EH (cell line): ENCODE measurements at regions not wholly inside any gene's neighbourhood (a gene's known extent, or its start where the extent isn't known, plus 50 kb on each side); places are given as distances from the start of the nearest gene placed in this dataset.
A peak's percentile ranks its signal among the peaks of the same experiment; 100 is the strongest.
"Not testable (repeated sequence)": the region's sequence is repeated elsewhere in the genome, so short reads cannot be mapped to it uniquely, and the experiment has no call there.

Source experiments
- DNase-seq: peaks from one replicate; pipeline ENCODE4 v3.0.0-alpha.2; 2015; ENCODE audit warnings: low read depth

DNA sequence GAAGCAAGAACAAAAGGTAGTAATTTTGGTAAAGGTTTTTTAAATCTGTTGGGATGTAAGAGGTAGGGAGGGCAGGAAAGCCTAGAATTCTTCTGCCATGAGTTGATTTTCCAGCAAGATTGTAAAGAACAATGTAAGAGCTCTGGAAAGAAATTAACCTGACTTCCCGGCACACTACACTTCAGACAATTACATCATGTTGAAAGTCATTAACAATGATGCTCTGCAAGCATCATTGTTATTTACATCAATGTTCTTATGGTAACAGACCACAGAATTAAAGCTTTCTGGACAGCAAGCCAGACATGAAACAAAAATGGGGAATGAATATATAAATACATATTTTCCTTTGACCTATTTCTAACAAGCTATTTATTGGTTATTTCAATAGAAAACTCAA lies 342.2 kb downstream of the CEP170 start:
- DNase-seq = not testable (repeated sequence)

DNA sequence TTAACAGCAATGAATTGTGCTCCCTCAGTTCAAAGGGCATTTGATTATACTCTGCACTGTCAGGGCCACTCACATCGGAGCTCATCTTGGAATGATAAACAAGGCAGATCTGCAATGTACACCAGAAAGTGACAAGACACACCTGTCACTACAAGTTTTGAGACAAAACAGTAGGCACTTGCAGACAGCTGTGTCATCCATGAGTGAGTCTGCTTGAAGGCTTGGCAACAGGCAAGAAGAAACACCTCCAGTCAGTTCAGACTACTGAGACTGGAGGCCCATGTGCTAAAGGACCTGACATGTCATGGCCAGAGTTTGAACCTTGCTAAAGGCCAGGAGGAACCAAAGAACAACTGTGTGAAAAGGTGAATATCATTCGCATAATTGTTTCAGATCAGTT lies 354.5 kb downstream of the CEP170 start:
- DNase-seq = not testable (repeated sequence)

DNA sequence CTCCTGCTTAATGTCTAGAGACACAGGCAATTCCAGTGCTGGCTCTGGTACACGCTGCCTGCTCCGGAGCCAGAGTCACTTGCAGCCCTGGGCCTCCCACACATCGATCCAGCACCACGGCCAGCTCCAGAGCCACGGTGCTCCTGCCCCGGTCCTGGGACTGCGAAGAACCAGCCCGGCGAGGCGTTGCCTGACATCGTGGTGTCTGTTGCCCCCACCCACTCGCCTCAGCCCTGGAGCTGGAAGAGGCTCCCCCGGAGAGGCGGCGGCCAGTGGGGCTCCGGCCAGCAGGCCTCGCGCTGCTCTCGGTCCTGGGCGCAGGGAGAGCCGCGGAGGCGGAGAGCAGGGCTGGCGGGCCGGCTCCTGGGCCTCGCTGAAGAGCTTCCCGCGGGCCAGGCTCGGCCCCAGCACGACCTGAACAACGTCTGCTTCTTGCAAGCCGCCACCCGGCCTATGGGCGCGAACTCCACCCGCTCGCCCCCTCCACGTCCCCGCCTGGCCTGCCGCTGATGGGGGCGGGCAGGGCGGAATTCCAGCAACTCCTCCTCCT lies 364.8 kb downstream of the CEP170 start:
- DNase-seq = no peak

DNA sequence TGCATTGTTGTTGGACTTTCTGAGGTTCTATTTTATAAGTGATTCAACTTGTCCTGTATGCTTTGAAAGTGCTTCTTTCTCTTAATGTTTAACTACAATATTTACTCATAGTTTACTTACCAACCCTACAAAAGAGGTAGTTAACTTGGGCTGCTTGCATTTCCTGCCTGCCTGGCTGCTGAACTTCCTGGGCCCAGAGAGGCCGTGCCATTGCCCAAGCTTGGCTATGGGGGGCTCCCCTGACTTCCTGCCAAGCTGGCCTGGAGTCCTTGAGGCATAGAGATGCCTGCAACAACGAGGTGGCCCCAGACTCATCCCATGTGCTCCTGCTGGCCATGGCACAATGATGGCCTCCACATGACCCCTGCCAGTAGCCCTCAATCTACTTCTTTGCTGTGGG lies 361.6 kb upstream of the PLD5 start:
- DNase-seq = no peak

DNA sequence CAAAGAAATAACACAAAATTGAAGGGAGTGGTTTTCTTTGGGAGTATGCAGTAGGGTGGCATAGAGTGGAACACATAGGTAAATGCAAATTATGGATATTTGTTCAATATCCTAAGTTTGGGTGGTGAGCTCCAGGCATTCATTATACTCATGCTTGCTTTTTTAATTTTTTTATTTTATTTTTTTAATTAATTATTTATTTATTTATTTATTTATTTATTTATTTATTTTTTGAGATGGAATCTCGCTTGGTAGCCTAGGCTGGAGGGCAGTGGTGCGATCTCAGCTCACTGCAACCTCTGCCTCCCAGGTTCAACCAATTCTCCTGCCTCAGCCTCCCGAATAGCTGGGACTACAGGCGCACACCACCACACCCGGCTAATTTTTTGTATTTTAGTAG lies 355.5 kb upstream of the PLD5 start:
- DNase-seq = not testable (repeated sequence)

DNA sequence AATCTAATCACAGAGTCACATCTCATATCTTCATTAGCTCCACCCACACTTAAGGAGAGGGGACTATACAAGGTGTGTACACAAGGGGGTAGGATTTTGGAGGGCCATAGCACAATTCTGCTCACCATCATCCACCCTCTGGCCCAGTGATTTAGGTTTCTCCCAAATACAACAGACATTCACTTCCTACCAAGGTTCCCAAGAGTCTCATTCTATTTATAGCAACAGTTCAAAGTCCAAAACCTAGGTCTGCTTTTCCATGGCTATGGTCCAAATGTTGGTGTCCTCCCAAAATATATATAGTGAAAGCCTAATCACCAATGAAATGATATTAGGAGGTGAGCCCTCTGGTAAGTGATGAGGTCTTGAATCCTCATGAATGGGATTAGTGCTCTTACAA lies 353.2 kb upstream of the PLD5 start:
- no peak for DNase-seq

DNA sequence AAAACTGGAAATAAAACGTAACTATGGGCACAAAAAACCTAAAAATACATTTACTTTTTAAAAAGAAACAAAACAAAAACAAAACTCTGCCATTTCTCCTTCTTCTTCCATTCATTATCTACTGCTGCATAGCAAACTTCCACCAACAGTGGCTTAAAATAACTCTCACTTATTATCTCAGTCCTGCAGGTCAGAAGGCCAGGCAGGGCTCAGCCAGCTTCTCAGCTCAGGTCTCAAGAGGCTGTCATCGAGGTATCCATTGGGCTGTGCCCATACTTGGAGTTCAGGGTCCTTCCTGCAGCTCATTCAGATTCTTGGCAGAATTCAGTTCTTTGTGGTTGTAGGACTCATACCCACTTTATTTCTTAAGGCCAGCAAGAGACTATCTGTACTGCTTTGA lies 352.7 kb upstream of the PLD5 start:
- DNase-seq = no peak

DNA sequence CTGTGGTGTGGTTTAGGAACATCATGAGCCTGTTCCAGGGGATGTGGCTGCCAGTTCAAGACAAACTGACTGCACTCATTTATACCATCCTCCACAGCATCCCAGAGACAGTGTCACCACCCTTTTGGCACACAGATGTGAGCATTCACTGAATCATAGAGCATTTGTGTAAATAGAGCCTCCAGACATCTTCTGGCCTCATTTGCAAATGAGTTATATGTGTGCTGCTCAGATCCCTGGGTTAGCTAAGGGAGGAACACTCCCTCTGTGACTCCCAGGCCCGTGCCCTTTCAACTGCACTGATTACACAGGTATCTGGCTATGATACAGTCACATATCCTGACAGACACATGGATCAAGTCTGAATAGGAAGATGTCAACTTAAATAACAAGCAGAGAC lies 351.5 kb upstream of the PLD5 start:
- DNase-seq = no peak

DNA sequence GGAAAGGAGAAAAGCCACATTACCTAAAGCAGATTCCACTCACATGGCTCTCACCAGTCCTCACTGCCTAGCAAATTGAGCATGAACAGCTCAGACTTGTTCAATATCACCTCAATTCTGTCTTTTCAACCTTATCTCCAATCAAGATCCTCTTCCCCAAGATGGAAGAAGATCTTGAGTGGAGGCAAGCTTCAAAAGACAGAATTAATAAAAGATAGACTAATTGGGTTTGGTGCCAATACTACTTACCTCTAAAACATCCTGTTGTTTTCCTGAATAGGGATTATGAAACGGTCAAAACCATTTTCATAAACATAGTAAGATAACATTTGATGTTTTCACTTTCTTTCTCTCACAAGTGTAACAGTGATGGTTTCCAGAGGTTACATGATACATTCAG lies 349.2 kb upstream of the PLD5 start:
- no peak for DNase-seq

DNA sequence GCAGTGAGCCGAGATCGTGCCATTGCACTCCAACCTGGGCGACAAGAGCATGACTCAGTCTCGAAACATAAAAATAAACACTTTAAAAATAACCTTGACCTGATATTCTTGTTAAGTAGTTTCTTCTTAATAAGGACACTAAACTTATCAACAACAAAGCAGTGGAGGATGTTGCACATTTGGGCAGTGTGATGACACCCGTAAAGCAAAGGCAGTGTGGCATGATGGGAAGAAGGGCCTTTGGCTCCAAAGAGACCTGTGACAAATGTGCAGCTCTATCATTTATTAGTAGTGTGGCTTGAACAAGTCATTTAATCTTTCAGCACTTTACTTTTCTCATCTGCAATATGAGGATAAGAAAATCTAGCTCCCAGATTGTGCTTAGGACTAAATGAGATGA lies 348.0 kb upstream of the PLD5 start:
- no peak for DNase-seq

DNA sequence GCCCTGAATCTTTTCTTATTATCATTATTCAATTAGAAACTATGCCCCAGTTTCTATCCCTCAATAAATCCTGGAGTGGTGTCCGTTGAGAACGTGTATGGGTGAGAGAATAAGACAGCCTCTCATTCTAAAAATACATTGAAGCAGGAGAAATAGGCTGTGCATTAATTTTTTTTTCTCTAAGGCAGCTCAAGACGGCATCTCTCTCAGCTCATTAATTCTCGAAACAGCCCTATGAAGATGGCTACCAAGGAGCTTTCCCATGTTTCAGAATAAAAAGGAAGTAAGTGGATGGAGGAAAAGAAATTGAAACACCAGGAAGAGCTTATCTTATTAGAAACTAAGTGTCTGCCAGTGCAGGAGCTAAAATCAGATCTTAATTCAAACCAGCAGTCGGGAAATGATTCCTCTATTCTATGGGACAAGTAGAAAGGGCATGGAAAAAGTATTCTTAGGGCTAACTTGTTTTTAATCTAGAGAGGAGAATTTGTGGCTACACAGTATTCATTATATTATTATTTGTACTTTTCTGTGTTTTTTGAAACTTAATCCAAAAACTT lies 347.1 kb upstream of the PLD5 start:
- DNase-seq = no peak

DNA sequence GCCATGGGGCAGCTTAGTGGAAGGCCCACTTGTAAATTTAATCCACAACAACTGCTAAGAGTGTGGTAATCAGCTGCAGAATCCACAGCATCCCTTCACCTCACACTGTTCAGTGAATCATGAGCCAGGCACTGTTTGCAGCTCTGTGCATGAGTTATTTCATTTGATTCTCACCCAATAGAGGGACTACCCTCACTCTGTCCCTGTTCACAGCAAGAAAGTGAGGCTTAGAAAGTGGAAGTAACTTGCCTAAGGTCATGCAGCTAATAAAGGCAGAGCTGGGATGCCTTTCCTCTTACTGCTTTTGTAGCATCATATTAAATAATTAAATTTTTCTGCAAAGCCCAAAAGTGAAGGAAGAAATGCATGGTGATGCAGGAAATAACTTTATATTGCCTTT lies 346.5 kb upstream of the PLD5 start:
- DNase-seq = no peak

DNA sequence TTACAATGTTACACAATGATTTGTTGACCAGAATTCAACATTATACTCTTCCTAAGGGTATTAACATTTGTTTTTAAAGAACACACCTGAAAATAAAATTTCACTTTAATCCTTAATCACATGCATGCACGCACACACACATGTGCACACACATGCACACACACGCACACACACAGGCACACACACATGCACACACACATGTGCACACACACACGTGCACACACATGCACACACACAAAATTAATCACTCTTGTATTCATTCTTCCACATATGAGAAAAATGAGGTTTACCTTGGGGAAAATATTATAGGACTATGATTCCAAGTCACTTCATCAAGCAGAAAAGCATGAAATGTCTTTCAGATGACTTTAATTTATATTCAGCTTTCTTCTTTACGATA lies 331.8 kb upstream of the PLD5 start:
- DNase-seq = no peak

DNA sequence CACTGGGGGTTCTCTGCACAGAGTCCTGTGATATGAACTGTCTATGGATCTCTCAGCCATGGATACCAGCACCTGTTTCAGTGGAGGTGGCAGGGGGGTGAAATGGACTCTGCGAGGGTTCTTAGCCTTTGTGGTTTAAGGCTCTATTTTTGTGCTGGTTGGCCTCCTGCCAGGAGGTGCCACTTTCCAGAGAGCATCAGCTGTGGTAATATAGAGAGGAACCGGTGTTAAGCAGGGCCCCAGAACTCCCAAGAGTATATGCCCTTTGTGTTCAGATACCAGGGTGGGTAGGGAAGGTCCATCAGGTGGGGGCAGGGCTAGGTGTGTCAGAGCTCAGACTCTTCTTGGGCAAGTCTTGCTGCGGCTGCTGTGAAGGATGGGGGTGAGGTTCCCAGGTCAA lies 330.0 kb upstream of the PLD5 start:
- DNase-seq = no peak

DNA sequence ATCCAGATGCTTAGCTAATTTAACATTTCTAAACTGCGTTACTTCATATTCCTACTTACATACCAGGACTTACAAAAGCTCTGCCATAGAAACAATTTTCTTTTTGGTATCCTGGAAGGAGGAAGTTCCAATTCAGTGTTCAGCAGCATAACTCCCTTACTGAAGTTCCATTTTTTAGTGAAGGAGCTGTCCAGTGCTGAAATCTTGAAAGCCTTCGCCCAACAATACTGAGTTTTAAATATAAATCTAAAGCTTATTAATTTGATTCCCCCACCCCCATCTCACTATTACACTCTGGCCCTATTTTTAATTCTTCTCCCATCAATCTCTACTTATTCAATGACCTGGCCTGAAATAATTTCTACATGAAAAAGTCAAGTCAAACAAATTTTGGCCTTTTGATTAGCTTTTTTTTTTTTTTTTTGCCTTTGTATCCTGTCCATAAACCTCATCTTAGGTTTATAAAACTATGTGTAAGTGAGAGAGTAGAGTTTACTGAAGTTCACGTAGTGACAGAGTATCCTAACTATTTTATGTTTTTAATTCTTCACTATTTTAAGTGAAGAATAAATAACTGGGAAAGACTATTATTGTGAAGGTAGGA lies 323.0 kb upstream of the PLD5 start:
- DNase-seq = peak; percentile 8

DNA sequence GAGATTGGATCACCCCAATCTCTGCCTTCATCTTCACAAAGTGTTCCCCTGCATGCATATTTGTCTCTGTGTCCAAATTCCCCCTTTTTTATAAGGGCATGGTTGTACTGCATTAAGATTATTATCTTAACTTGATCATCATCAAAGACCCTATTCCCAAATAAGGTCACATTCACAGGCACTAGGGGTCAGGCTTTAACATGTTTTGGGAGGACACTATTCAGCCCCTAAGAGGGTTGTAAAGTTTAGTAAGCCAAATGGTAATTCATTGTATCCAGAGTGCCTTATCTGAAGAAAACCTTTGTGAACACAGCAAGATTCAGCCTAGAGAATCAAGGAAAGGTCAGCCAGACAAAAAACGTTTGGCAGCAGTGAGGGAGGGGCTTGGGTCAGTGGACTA lies 317.6 kb upstream of the PLD5 start:
- DNase-seq = no peak

DNA sequence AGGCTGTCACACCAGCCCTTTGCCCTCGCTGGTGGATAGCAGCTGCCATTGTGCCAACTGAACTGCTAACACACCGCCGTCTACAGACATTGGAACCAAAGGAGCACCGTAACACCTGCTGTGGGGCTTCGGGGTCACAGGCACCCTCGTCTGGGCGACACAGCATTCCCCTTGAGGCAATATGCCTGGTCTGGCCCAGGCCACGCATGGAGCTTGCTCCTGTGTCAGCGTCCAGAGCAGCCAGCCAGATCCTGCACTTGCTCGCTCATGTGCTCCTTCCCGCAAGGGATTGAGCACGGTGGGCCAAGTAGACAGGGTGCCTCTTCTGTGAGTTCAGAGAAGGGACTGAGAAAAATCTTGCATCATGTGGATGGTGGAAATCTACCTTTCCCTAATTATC lies 314.6 kb upstream of the PLD5 start:
- no peak for DNase-seq

DNA sequence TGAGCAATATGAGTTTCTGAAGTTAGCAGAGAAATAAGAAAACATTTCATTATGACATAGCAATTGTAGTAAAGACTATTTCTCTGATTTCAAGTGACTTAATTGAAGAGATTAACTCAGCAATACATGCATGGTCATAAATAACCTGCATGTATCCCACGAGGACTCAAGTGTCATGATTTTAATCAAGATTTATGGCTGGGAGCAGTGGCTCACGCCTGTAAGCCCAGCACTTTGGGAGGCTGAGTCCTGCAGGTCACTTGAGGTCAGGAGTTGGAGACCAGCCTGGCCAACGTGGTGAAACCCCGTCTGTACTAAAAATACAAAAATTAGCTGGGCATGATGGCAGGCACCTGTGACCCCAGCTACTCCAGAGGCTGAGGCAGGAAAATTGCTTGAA lies 311.9 kb upstream of the PLD5 start:
- DNase-seq = no peak

DNA sequence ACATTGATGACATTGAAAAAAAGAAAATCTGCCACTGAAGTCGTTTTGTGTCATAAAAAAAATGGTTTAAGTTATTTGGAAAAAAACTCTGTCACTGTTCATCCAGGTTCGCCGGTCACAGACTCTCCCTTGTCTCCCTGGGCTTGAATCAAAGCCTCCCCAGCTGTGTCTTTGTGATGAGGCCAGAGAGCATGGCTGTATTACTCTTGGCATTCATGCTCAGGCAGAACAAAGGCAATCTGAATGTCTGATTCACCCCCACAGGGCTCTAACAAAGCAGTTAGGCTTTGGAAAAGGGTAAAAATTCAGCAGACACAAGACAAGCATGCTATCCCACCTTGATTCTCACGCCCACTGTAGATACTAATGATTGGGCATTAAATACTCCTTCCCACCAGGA lies 304.3 kb upstream of the PLD5 start:
- DNase-seq = no peak

DNA sequence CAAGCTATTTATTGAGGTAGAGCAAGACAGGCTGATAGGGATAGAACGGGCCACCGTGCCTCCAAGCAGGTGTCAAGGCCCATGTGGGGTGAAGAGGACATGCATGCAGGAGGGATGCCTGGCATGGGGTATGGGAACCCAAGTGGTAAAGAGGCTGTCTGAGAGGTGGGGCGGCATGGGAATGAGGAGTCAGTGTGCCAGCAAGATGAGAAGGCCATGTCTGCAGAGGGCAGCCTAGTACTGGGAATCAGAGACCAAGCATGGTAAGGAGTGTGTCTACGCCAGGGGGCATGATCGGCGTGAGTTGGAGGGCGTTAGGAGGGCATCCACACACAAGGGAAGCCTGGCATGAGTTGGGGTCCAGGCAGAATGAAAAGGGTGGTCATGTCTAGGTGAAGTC lies 303.7 kb upstream of the PLD5 start:
- DNase-seq = no peak

DNA sequence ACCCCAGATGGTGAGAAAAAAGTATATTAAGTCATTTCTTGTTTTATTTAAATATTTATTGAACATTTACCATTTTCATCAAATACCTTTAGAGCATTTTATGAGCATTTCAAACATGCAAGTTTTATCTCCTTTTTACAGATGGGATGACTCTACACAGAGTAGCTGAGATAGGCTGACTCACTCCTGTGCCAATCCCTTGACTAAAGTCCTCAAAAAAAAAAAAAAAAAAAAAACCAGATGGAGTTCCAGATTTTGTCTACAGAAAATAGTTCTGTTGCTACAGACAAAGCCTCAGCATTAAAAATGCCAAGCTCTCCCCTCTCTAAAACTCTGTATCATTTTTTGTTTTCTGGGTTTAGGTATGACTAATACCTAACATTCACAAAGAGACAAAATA lies 303.0 kb upstream of the PLD5 start:
- no peak for DNase-seq

DNA sequence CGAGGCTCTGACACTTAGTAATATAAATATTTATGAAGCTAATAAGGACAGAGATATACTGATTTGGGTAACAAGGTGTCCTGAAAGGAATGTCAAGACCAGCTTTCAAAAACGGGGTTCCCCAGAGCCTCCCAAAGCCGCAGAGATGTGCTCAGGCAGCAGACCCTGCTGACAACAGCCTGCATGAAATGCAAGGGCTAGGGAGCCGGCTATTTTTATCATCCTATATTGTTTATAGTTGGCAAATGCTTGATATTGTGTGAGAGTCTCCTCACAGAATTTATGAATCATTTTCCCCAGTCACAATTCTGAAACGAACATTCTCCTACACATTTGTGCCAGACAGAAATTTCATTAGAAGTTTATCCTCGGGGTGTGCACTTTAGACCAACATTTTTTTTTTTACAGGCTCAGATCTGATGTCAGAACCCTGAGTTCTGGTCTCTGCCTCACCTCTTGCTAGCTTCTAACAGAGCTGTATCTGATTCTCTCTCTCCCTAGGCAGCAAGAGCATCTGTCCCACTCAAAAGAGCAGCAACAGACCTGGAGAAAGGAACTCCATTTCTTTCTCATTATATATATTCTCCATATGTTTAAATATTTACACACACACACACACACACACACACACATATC lies 302.3 kb upstream of the PLD5 start:
- no peak for DNase-seq

DNA sequence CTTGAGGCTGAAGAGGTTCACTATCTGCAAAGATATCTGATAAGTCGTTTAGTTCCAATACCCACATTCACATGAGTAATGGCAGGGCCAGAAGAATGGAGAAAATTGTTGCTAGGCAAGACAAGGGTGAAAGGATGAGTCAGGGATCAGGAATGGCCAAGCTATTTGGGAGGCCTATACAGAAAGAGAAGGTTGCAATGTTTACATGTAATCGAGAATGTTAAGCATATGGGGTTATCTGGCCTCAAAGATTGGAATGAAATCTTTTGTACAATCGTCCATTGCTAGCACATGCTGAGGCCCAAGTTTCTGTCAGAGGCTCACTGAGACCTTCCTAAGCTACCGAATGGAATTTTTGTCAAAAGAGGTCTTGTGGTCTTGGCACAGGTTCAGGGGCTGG lies 299.9 kb upstream of the PLD5 start:
- DNase-seq = no peak
